ENCODE measurements at regions not wholly inside any gene's neighbourhood (a gene's known extent, or its start where the extent isn't known, plus 50 kb on each side); places are given as distances from the start of the nearest gene placed in this dataset.
"Not testable (repeated sequence)": the region's sequence is repeated elsewhere in the genome, so short reads cannot be mapped to it uniquely, and the experiment has no call there.

- Histone ChIP-seq H3K4me1 (peaks cover 0 to 9% of the 10 kb centered on the region in 2 donors), H3K27ac (peak overlapping the region; percentile 47 to 76 (median 72)), H3K4me3 (replicated peaks in 1 of 3) (peak overlapping the region in 2 of 3 donors; percentile 6 to 42), H3K36me3 (no peaks in the 10 kb centered on the region), H3K9me3 (no peaks in the 10 kb centered on the region), H3K27me3 (no peaks in the 10 kb centered on the region)
- WGBS, 2 donors = 72 to 85% methylated on average over 8 of the region's 8 CpGs
- intact Hi-C loops (cut with DNase I) = loop anchor here (10.0 kb wide), 1 partner anchor 79 kb away; no protein-coding TSS in a partner anchor
- DNase-seq = no peak
- TF ChIP-seq POLR2A (IDR thresholded peaks at IDR 0.05) (no peak), CTCF (IDR thresholded peaks at IDR 0.05) (no peak)
These were observed 50.6 kb upstream of the RNF182 start for GRCh38 chr6:13874191-13874549.

- WGBS, 2 donors = 9 to 13% methylated on average over 23 to 25 of the region's 49 CpGs
- no peaks in the 10 kb centered on the region for H3K9me3 ChIP-seq
- peaks cover 0 to 9% of the 10 kb centered on the region in 2 donors for H3K4me1 ChIP-seq
- peak overlapping the region; percentile 47 to 76 (median 72) for H3K27ac ChIP-seq
- TF ChIP-seq CTCF (IDR thresholded peaks at IDR 0.05) (peak; percentile 65 to 84 (median 70)), POLR2A (IDR thresholded peaks at IDR 0.05) (no peak)
- DNase-seq = peak; percentile 85 to 86
- H3K4me3 ChIP-seq (replicated peaks in 1 of 3) = peak overlapping the region; percentile 6 to 42 (median 6)
- intact Hi-C loops (cut with DNase I) = loop anchor here (10.0 kb wide), 1 partner anchor 79 kb away; no protein-coding TSS in a partner anchor
- H3K36me3 ChIP-seq = no peaks in the 10 kb centered on the region
- H3K27me3 ChIP-seq = no peaks in the 10 kb centered on the region
These were observed 51.2 kb upstream of the RNF182 start for GRCh38 chr6:13873288-13874190.

GRCh38 chr6:13872681-13873080, 52.1 kb upstream of the RNF182 start:
- H3K27ac ChIP-seq = peak overlapping the region in 2 of 3 donors; percentile 72 to 76
- TF ChIP-seq CTCF (IDR thresholded peaks at IDR 0.05) (no peak), POLR2A (IDR thresholded peaks at IDR 0.05) (no peak)
- peaks cover 0 to 9% of the 10 kb centered on the region in 2 donors for H3K4me1 ChIP-seq
- WGBS, 2 donors = 87 to 93% methylated on average over 2 of the region's 2 CpGs
- no peaks in the 10 kb centered on the region for H3K36me3 ChIP-seq
- H3K9me3 ChIP-seq = no peaks in the 10 kb centered on the region
- no peak overlapping the region for H3K4me3 ChIP-seq (replicated peaks in 1 of 3)
- intact Hi-C loops (cut with DNase I) = loop anchor here (10.0 kb wide), 1 partner anchor 78 kb away; no protein-coding TSS in a partner anchor
- DNase-seq = no peak
- H3K27me3 ChIP-seq = no peaks in the 10 kb centered on the region

- not testable (repeated sequence) for H3K27me3 ChIP-seq; DNase-seq; H3K9me3 ChIP-seq; H3K4me1 ChIP-seq; H3K4me3 ChIP-seq (replicated peaks in 1 of 3); H3K27ac ChIP-seq; H3K36me3 ChIP-seq
- WGBS, 2 donors = 91 to 100% methylated on average over 8 to 13 of the region's 23 CpGs
- intact Hi-C loops (cut with DNase I) = loop anchor here (10.0 kb wide), 1 partner anchor 77 kb away; no protein-coding TSS in a partner anchor
These were observed 52.7 kb upstream of the RNF182 start for GRCh38 chr6:13872006-13872405.

- 69 to 86% methylated on average over 4 of the region's 4 CpGs for WGBS, 2 donors
- H3K27me3 ChIP-seq = no peaks in the 10 kb centered on the region
- peaks cover 0 to 9% of the 10 kb centered on the region in 2 donors for H3K4me1 ChIP-seq
- H3K9me3 ChIP-seq = no peaks in the 10 kb centered on the region
- DNase-seq = no peak
- H3K36me3 ChIP-seq = no peaks in the 10 kb centered on the region
- TF ChIP-seq POLR2A (IDR thresholded peaks at IDR 0.05) = no peak
- TF ChIP-seq CTCF (IDR thresholded peaks at IDR 0.05) = no peak
- no peak overlapping the region for H3K4me3 ChIP-seq (replicated peaks in 1 of 3)
- intact Hi-C loops (cut with DNase I) = loop anchor here (10.0 kb wide), 1 partner anchor 76 kb away; no protein-coding TSS in a partner anchor
- no peak overlapping the region for H3K27ac ChIP-seq
These were observed 54.4 kb upstream of the RNF182 start for GRCh38 chr6:13870214-13870830.

Measured in thyroid gland (tissue), 4 donors.